Testis (tissue), 2 donors: ENCODE measurements at regions not wholly inside any gene's neighbourhood (a gene's known extent, or its start where the extent isn't known, plus 50 kb on each side); places are given as distances from the start of the nearest gene placed in this dataset.

Source experiments
- DNase-seq: peaks from one replicate; pipeline ENCODE4 v3.0.0-alpha.2; 2019
- H3K27ac ChIP-seq, 2 donors: fragments of 200-600 bp; sonication (generic); one replicate each; pipeline ENCODE4 v1.5.1; 2019
- H3K27me3 ChIP-seq: fragments of 200-600 bp; sonication (generic); one replicate; pipeline ENCODE4 v1.5.1; 2019
- H3K36me3 ChIP-seq: fragments of 200-600 bp; sonication (generic); one replicate; pipeline ENCODE4 v1.5.1; 2017; ENCODE audit warnings: low read depth; ENCODE audit errors: missing control alignments
- H3K4me1 ChIP-seq: fragments of 200-600 bp; sonication (generic); one replicate; pipeline ENCODE4 v1.5.1; 2019
- H3K4me3 ChIP-seq, 2 donors: fragments of 200-600 bp; sonication (generic); one replicate each; pipeline ENCODE4 v1.5.1; 2017 to 2019
- H3K9me3 ChIP-seq: fragments of 200-600 bp; sonication (generic); one replicate; pipeline ENCODE4 v1.5.1; 2017
- POLR2A ChIP-seq: fragments of 450-650 bp; IDR thresholded peaks from one replicate; pipeline ENCODE4 v1.6.1; 2017; ENCODE audit warnings: antibody characterized with exemption, mild to moderate bottlenecking, moderate library complexity
- WGBS, 2 donors: methylation state at CpG; one replicate each; pipeline ENCODE4 v1.1.5; 2018; 5-methylcytosine and 5-hydroxymethylcytosine counted together
- intact Hi-C: fragments of 100-400 bp; cut with DNase I; formaldehyde crosslinking; loops from one replicate; pipeline ENCODE4 v1.15.1; 2023; ENCODE audit warnings: low total_unique reads
- TF ChIP-seq, protein P1 (sequence below), 3 experiments: fragments of 450-650 bp in 2 of 3; fragments of 200-600 bp in 1 of 3; sonication (generic) in 1 of 3; IDR thresholded peaks; one replicate each; pipeline ENCODE4 v1.5.1; 2016 to 2019; ENCODE audit warnings: antibody characterized with exemption in 3 of 3, mild to moderate bottlenecking in 2 of 3, moderate library complexity in 1 of 3

DNA sequence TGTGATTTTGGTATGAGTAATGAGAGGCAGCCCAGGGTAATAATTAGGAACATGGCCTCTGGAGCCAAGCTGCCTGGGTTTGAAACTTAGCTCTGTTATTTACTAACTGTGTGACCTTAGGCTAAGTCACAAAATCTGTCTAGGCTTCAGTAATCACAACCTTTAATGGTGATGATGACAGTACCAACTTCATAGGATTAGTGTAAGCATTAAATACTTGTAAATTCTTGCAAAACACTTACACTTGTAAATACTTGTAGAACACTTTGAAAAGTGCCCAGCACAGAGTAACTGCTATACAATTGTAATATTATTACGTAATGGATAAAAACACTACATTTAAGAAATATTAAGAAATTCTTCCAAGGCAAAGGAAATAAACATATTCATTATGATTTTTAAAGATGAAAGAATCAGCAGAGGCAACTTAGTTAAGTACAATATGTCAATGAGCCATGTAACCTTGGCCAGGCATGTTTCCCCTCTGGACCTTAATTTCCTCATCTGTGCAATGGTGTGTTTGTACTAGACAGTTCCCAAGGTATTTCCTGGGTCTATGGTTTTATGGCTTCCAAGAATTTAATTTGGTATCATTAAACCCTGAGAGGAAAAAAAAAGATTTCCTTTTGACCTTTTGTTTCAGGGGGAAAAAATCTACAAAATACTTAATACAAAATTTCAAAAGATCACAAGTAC, 628.5 kb upstream of the KLHL1 start:
- no peaks in the 10 kb centered on the region for H3K9me3 ChIP-seq
- H3K4me3 ChIP-seq: no peak overlapping the region
- 84 to 85% methylated on average over 1 of the region's 1 CpG for WGBS, 2 donors
- no peaks in the 10 kb centered on the region for H3K4me1 ChIP-seq
- TF ChIP-seq, protein P1, sequence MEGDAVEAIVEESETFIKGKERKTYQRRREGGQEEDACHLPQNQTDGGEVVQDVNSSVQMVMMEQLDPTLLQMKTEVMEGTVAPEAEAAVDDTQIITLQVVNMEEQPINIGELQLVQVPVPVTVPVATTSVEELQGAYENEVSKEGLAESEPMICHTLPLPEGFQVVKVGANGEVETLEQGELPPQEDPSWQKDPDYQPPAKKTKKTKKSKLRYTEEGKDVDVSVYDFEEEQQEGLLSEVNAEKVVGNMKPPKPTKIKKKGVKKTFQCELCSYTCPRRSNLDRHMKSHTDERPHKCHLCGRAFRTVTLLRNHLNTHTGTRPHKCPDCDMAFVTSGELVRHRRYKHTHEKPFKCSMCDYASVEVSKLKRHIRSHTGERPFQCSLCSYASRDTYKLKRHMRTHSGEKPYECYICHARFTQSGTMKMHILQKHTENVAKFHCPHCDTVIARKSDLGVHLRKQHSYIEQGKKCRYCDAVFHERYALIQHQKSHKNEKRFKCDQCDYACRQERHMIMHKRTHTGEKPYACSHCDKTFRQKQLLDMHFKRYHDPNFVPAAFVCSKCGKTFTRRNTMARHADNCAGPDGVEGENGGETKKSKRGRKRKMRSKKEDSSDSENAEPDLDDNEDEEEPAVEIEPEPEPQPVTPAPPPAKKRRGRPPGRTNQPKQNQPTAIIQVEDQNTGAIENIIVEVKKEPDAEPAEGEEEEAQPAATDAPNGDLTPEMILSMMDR (IDR thresholded peaks at IDR 0.05): no peak
- no peak for TF ChIP-seq POLR2A
- H3K27me3 ChIP-seq: no peaks in the 10 kb centered on the region
- DNase-seq: no peak
- no peak overlapping the region for H3K27ac ChIP-seq
- intact Hi-C loops: no loop called here
- H3K36me3 ChIP-seq: no peaks in the 10 kb centered on the region

- no peak for DNase-seq
- H3K4me1 ChIP-seq: no peaks in the 10 kb centered on the region
- no peaks in the 10 kb centered on the region for H3K27me3 ChIP-seq
- no peaks in the 10 kb centered on the region for H3K36me3 ChIP-seq
- no peaks in the 10 kb centered on the region for H3K9me3 ChIP-seq
- 63 to 64% methylated on average over 2 of the region's 2 CpGs for WGBS, 2 donors
- intact Hi-C loops: no loop called here
- TF ChIP-seq, protein P1 (IDR thresholded peaks at IDR 0.05): no peak
- TF ChIP-seq POLR2A: no peak
- no peak overlapping the region for H3K4me3 ChIP-seq
- H3K27ac ChIP-seq: no peak overlapping the region
Measured at GRCh38 chr13:70732611-70733010, 624.4 kb upstream of the KLHL1 start.

DNA sequence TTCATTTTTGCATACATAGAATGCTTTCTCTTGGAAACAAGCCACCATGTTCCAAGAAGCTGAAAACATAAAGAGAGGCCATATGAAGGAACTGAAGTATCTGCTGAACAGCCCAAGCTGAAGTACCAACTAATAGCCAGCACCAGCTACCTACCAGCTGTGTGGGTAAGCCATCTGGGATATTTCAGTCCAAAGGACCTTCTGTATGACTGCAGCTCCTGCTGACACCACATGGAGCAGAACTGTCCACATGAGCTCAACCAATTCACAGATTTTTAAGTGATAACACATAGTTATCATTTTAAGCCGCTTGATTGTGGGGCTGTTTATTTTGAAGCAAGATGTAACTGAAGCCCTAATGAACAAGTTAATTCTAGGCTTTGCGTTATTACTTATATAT, 621.1 kb upstream of the KLHL1 start:
- Histone ChIP-seq H3K4me1 (no peaks in the 10 kb centered on the region), H3K9me3 (no peaks in the 10 kb centered on the region), H3K27ac (no peak overlapping the region), H3K27me3 (no peaks in the 10 kb centered on the region), H3K36me3 (no peaks in the 10 kb centered on the region), H3K4me3 (no peak overlapping the region)
- no peak for TF ChIP-seq POLR2A
- TF ChIP-seq, protein P1 (IDR thresholded peaks at IDR 0.05): no peak
- 44 to 51% methylated on average over 2 of the region's 2 CpGs for WGBS, 2 donors
- intact Hi-C loops: no loop called here
- DNase-seq: no peak

GRCh38 chr13:70723732-70724131, 615.5 kb upstream of the KLHL1 start:
- no peak overlapping the region for H3K27ac ChIP-seq
- no peaks in the 10 kb centered on the region for H3K9me3 ChIP-seq
- no peaks in the 10 kb centered on the region for H3K36me3 ChIP-seq
- no peak for DNase-seq
- no peaks in the 10 kb centered on the region for H3K27me3 ChIP-seq
- WGBS, 2 donors: 35 to 42% methylated on average over 1 of the region's 1 CpG
- TF ChIP-seq POLR2A: no peak
- TF ChIP-seq, protein P1 (IDR thresholded peaks at IDR 0.05): no peak
- intact Hi-C loops: no loop called here
- no peak overlapping the region for H3K4me3 ChIP-seq
- no peaks in the 10 kb centered on the region for H3K4me1 ChIP-seq

DNA sequence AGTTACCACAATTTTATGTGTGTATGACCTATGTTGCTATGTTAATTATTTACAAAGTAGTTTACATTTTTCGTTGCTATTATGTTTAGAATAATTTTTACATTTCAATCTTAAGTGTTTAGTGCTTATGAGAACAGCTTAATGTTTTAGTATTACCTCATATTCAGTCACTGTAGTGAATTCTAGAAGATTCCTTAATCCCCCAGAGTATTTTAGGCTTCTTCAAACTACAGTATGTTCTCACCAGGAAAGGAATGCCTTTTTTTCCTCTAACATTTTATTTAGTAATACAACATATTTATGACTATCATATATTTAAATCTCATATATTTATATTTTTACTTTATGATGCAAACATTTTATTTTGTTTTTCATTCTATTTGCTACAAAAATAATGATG, 612.1 kb upstream of the KLHL1 start:
- no peaks in the 10 kb centered on the region for H3K36me3 ChIP-seq
- intact Hi-C loops: no loop called here
- no peak for DNase-seq
- no peaks in the 10 kb centered on the region for H3K9me3 ChIP-seq
- WGBS, 2 donors: 72 to 77% methylated on average over 1 of the region's 1 CpG
- no peak for TF ChIP-seq POLR2A
- TF ChIP-seq, protein P1 (IDR thresholded peaks at IDR 0.05): no peak
- no peak overlapping the region for H3K27ac ChIP-seq
- no peaks in the 10 kb centered on the region for H3K27me3 ChIP-seq
- H3K4me1 ChIP-seq: no peaks in the 10 kb centered on the region
- H3K4me3 ChIP-seq: no peak overlapping the region
